ENCODE measurements at regions not wholly inside any gene's neighbourhood (a gene's known extent, or its start where the extent isn't known, plus 50 kb on each side); places are given as distances from the start of the nearest gene placed in this dataset.

- DNase-seq (ENCODE audit: low spot score) = no peak
- H3K79me2 ChIP-seq = no peaks in the 10 kb centered on the region
- no peaks in the 10 kb centered on the region for H3K4me1 ChIP-seq (ENCODE audit: insufficient read depth)
- H3K9me2 ChIP-seq (replicated peaks; ENCODE audit: insufficient read depth) = no peaks in the 10 kb centered on the region
- TF ChIP-seq EZH2phosphoT487 (IDR thresholded peaks at IDR 0.05; ENCODE audit: low read depth, severe bottlenecking, unreplicated experiment) (no peak), CTCF (IDR thresholded peaks at IDR 0.05; ENCODE audit: poor library complexity) (no peak), EZH2 (IDR thresholded peaks at IDR 0.05; ENCODE audit: borderline replicate concordance) (no peak)
- H3K4me2 ChIP-seq = no peak overlapping the region
- H3K9me3 ChIP-seq (ENCODE audit: low read depth) = no peaks in the 10 kb centered on the region
- 88% methylated on average over 3 of the region's 3 CpGs for WGBS (ENCODE audit: low lambda C conversion rate, missing lambda C conversion rate)
- H3K36me3 ChIP-seq (replicated peaks; ENCODE audit: insufficient read depth, low read depth) = no peaks in the 10 kb centered on the region
- no peak overlapping the region for H3K4me3 ChIP-seq
- H2AFZ ChIP-seq = no peak overlapping the region
- no peaks in the 10 kb centered on the region for H3K27me3 ChIP-seq
- no peak overlapping the region for H3K27ac ChIP-seq
- H4K20me1 ChIP-seq (ENCODE audit: insufficient read depth, poor library complexity, severe bottlenecking) = no peaks in the 10 kb centered on the region
These were observed 217.3 kb upstream of the TMEM45B start for GRCh38 chr11:129598378-129598777.

GRCh38 chr11:129605815-129606214 lies 209.8 kb upstream of the TMEM45B start:
- H2AFZ ChIP-seq = no peak overlapping the region
- no peak for TF ChIP-seq CTCF (IDR thresholded peaks at IDR 0.05; ENCODE audit: poor library complexity)
- no peak for TF ChIP-seq EZH2phosphoT487 (IDR thresholded peaks at IDR 0.05; ENCODE audit: low read depth, severe bottlenecking, unreplicated experiment)
- no peak for TF ChIP-seq EZH2 (IDR thresholded peaks at IDR 0.05; ENCODE audit: borderline replicate concordance)
- H3K9me2 ChIP-seq (replicated peaks; ENCODE audit: insufficient read depth) = no peaks in the 10 kb centered on the region
- no peak overlapping the region for H3K4me3 ChIP-seq
- H3K4me1 ChIP-seq (ENCODE audit: insufficient read depth) = no peaks in the 10 kb centered on the region
- no peaks in the 10 kb centered on the region for H4K20me1 ChIP-seq (ENCODE audit: insufficient read depth, poor library complexity, severe bottlenecking)
- no peaks in the 10 kb centered on the region for H3K9me3 ChIP-seq (ENCODE audit: low read depth)
- no peak for DNase-seq (ENCODE audit: low spot score)
- H3K79me2 ChIP-seq = no peaks in the 10 kb centered on the region
- no peaks in the 10 kb centered on the region for H3K36me3 ChIP-seq (replicated peaks; ENCODE audit: insufficient read depth, low read depth)
- no peak overlapping the region for H3K4me2 ChIP-seq
- H3K27me3 ChIP-seq = no peaks in the 10 kb centered on the region
- no peak overlapping the region for H3K27ac ChIP-seq

- Histone ChIP-seq H3K27ac (no peak overlapping the region), H3K36me3 (replicated peaks; ENCODE audit: insufficient read depth, low read depth) (no peaks in the 10 kb centered on the region), H4K20me1 (ENCODE audit: insufficient read depth, poor library complexity, severe bottlenecking) (no peaks in the 10 kb centered on the region), H2AFZ (no peak overlapping the region), H3K4me1 (ENCODE audit: insufficient read depth) (peaks cover 18% of the 10 kb centered on the region), H3K79me2 (no peaks in the 10 kb centered on the region), H3K9me3 (ENCODE audit: low read depth) (no peaks in the 10 kb centered on the region), H3K9me2 (replicated peaks; ENCODE audit: insufficient read depth) (no peaks in the 10 kb centered on the region), H3K4me3 (no peak overlapping the region), H3K27me3 (no peaks in the 10 kb centered on the region), H3K4me2 (no peak overlapping the region)
- DNase-seq (ENCODE audit: low spot score) = no peak
- TF ChIP-seq EZH2 (IDR thresholded peaks at IDR 0.05; ENCODE audit: borderline replicate concordance) = no peak
- TF ChIP-seq EZH2phosphoT487 (IDR thresholded peaks at IDR 0.05; ENCODE audit: low read depth, severe bottlenecking, unreplicated experiment) = no peak
- no peak for TF ChIP-seq CTCF (IDR thresholded peaks at IDR 0.05; ENCODE audit: poor library complexity)
- WGBS (ENCODE audit: low lambda C conversion rate, missing lambda C conversion rate) = 69% methylated on average over 6 of the region's 6 CpGs
These were observed 206.9 kb upstream of the TMEM45B start for GRCh38 chr11:129608711-129609110.

GRCh38 chr11:129610125-129610524 lies 205.5 kb upstream of the TMEM45B start:
- no peaks in the 10 kb centered on the region for H3K9me2 ChIP-seq (replicated peaks; ENCODE audit: insufficient read depth)
- H3K36me3 ChIP-seq (replicated peaks; ENCODE audit: insufficient read depth, low read depth) = no peaks in the 10 kb centered on the region
- H3K9me3 ChIP-seq (ENCODE audit: low read depth) = no peaks in the 10 kb centered on the region
- H4K20me1 ChIP-seq (ENCODE audit: insufficient read depth, poor library complexity, severe bottlenecking) = no peaks in the 10 kb centered on the region
- no peak overlapping the region for H2AFZ ChIP-seq
- H3K4me1 ChIP-seq (ENCODE audit: insufficient read depth) = peaks cover 18% of the 10 kb centered on the region
- no peak overlapping the region for H3K27ac ChIP-seq
- H3K4me3 ChIP-seq = no peak overlapping the region
- H3K4me2 ChIP-seq = no peak overlapping the region
- 88% methylated on average over 7 of the region's 7 CpGs for WGBS (ENCODE audit: low lambda C conversion rate, missing lambda C conversion rate)
- no peak for DNase-seq (ENCODE audit: low spot score)
- no peaks in the 10 kb centered on the region for H3K27me3 ChIP-seq
- no peaks in the 10 kb centered on the region for H3K79me2 ChIP-seq
- TF ChIP-seq EZH2 (IDR thresholded peaks at IDR 0.05; ENCODE audit: borderline replicate concordance) = no peak
- no peak for TF ChIP-seq CTCF (IDR thresholded peaks at IDR 0.05; ENCODE audit: poor library complexity)
- TF ChIP-seq EZH2phosphoT487 (IDR thresholded peaks at IDR 0.05; ENCODE audit: low read depth, severe bottlenecking, unreplicated experiment) = no peak

Measured in hepatocyte (in vitro differentiated cells).